GM23338 (cell line): ENCODE measurements at regions not wholly inside any gene's neighbourhood (a gene's known extent, or its start where the extent isn't known, plus 50 kb on each side); places are given as distances from the start of the nearest gene placed in this dataset.

Experiments
- ATAC-seq: fragments of 200-7000 bp; cut with Tn5 transposase; 3 replicates; pipeline ENCODE4 v1.9.1; 2020
- DNase-seq: peaks from one replicate; pipeline ENCODE4 v3.0.0-alpha.2; 2015; ENCODE audit warnings: low spot score
- H2AFZ ChIP-seq: fragments of 200-600 bp; sonication (generic); 2 replicates; pipeline ENCODE4 v1.8.0; 2016; ENCODE audit warnings: antibody characterized with exemption, mild to moderate bottlenecking, moderate library complexity
- H3F3A ChIP-seq: fragments of 200-600 bp; sonication (generic); replicated peaks from 2 replicates; pipeline ENCODE4 v1.8.0; 2017; ENCODE audit warnings: antibody characterized with exemption, mixed run types, low read depth
- H3K27ac ChIP-seq: fragments of 200-600 bp; sonication (generic); 2 replicates; pipeline ENCODE4 v1.6.1; 2016; ENCODE audit warnings: low read depth
- H3K27me3 ChIP-seq: fragments of 200-600 bp; sonication (generic); 2 replicates; pipeline ENCODE4 v1.8.0; 2016; ENCODE audit warnings: mild to moderate bottlenecking, mixed run types, moderate library complexity; ENCODE audit not compliant: insufficient read depth
- H3K36me3 ChIP-seq: fragments of 200-600 bp; sonication (generic); 2 replicates; pipeline ENCODE4 v1.8.0; 2016; ENCODE audit warnings: mild to moderate bottlenecking; ENCODE audit not compliant: insufficient read depth
- H3K4me1 ChIP-seq: fragments of 200-600 bp; sonication (generic); 2 replicates; pipeline ENCODE4 v1.8.0; 2016; ENCODE audit warnings: mild to moderate bottlenecking, moderate library complexity; ENCODE audit not compliant: insufficient read depth
- H3K4me2 ChIP-seq: fragments of 200-600 bp; sonication (generic); 2 replicates; pipeline ENCODE4 v1.7.1; 2017; ENCODE audit warnings: mixed run types
- H3K4me3 ChIP-seq: fragments of 200-600 bp; sonication (generic); 2 replicates; pipeline ENCODE4 v1.6.1; 2016; ENCODE audit warnings: mixed run types
- H3K79me2 ChIP-seq: fragments of 200-600 bp; sonication (generic); replicated peaks from 2 replicates; pipeline ENCODE4 v1.8.0; 2017; ENCODE audit warnings: mild to moderate bottlenecking; ENCODE audit not compliant: insufficient read depth
- H3K9me2 ChIP-seq: fragments of 200-600 bp; sonication (generic); 2 replicates; pipeline ENCODE4 v1.8.0; 2017; ENCODE audit not compliant: insufficient read depth
- H4K20me1 ChIP-seq: fragments of 200-600 bp; sonication (generic); replicated peaks from 2 replicates; pipeline ENCODE4 v1.8.0; 2017; ENCODE audit warnings: mild to moderate bottlenecking; ENCODE audit not compliant: insufficient read depth
- H3K27ac Mint-ChIP-seq: 2 replicates; pipeline ENCODE4 v1.8.0; 2020; ENCODE audit warnings: inconsistent platforms, mild to moderate bottlenecking, moderate library complexity, mixed read lengths
- H3K27me3 Mint-ChIP-seq: 3 replicates; pipeline ENCODE4 v1.8.0; 2022; ENCODE audit warnings: low read depth, mild to moderate bottlenecking, moderate library complexity, mixed read lengths, inconsistent platforms; ENCODE audit not compliant: insufficient read depth, poor library complexity
- H3K36me3 Mint-ChIP-seq: 3 replicates; pipeline ENCODE4 v1.8.0; 2021; ENCODE audit warnings: low read depth, mild to moderate bottlenecking, inconsistent platforms, moderate library complexity, mixed read lengths
- H3K4me1 Mint-ChIP-seq: 3 replicates; pipeline ENCODE4 v1.8.0; 2020; ENCODE audit warnings: mild to moderate bottlenecking, inconsistent platforms, mixed read lengths
- H3K4me3 Mint-ChIP-seq: 3 replicates; pipeline ENCODE4 v1.8.0; 2021; ENCODE audit warnings: moderate library complexity, mild to moderate bottlenecking, inconsistent platforms, mixed read lengths
- H3K9me3 Mint-ChIP-seq: 3 replicates; pipeline ENCODE4 v1.8.0; 2020; ENCODE audit warnings: moderate library complexity, mild to moderate bottlenecking, inconsistent platforms, mixed read lengths
- EZH2 ChIP-seq: fragments of 200-600 bp; sonication (generic); IDR thresholded peaks from one replicate; pipeline ENCODE4 v1.8.0; 2017; ENCODE audit warnings: antibody characterized with exemption, mild to moderate bottlenecking, low read depth; ENCODE audit not compliant: unreplicated experiment
- EZH2phosphoT487 ChIP-seq: fragments of 200-600 bp; sonication (generic); IDR thresholded peaks from one replicate; pipeline ENCODE4 v1.8.1; 2018; ENCODE audit warnings: antibody characterized with exemption; ENCODE audit not compliant: unreplicated experiment
- JUNB ChIP-seq: IDR thresholded peaks from one replicate; pipeline ENCODE4 v1.6.1; 2016; ENCODE audit warnings: antibody characterized with exemption; ENCODE audit not compliant: unreplicated experiment
- POLR2AphosphoS5 ChIP-seq: IDR thresholded peaks from 2 replicates; pipeline ENCODE4 v1.6.1; 2016; ENCODE audit warnings: antibody characterized with exemption, low read depth
- STAT1 ChIP-seq: IDR thresholded peaks from one replicate; pipeline ENCODE4 v1.6.1; 2016; ENCODE audit warnings: antibody characterized with exemption; ENCODE audit not compliant: unreplicated experiment
- ZNF114 ChIP-seq: fragments of 250-450 bp; sonication (Bioruptor Pico); IDR thresholded peaks from 2 replicates; pipeline ENCODE4 v1.5.0; 2020; ENCODE audit warnings: mild to moderate bottlenecking, moderate library complexity
- ZNF331 ChIP-seq: fragments of 250-450 bp; sonication (Bioruptor Pico); IDR thresholded peaks from 2 replicates; pipeline ENCODE4 v1.5.0; 2020; ENCODE audit warnings: low read depth, mild to moderate bottlenecking, moderate library complexity
- TF ChIP-seq, protein P1 (sequence below): IDR thresholded peaks from 2 replicates; pipeline ENCODE4 v1.6.1; 2016; ENCODE audit warnings: antibody characterized with exemption
- TF ChIP-seq, protein P2 (sequence below), 2 experiments: fragments of 200-600 bp in 1 of 2; sonication (generic) in 1 of 2; conservative IDR thresholded peaks; 2 replicates each; pipeline versions ENCODE4 v1.5.1 to v1.6.1; 2016 to 2017; ENCODE audit warnings: antibody characterized with exemption in 2 of 2, low read depth in 2 of 2, mild to moderate bottlenecking in 2 of 2, moderate library complexity in 1 of 2
- TF ChIP-seq, protein P3 (sequence below): IDR thresholded peaks from one replicate; pipeline ENCODE4 v1.6.1; 2018; ENCODE audit warnings: antibody characterized with exemption; ENCODE audit not compliant: unreplicated experiment

DNA sequence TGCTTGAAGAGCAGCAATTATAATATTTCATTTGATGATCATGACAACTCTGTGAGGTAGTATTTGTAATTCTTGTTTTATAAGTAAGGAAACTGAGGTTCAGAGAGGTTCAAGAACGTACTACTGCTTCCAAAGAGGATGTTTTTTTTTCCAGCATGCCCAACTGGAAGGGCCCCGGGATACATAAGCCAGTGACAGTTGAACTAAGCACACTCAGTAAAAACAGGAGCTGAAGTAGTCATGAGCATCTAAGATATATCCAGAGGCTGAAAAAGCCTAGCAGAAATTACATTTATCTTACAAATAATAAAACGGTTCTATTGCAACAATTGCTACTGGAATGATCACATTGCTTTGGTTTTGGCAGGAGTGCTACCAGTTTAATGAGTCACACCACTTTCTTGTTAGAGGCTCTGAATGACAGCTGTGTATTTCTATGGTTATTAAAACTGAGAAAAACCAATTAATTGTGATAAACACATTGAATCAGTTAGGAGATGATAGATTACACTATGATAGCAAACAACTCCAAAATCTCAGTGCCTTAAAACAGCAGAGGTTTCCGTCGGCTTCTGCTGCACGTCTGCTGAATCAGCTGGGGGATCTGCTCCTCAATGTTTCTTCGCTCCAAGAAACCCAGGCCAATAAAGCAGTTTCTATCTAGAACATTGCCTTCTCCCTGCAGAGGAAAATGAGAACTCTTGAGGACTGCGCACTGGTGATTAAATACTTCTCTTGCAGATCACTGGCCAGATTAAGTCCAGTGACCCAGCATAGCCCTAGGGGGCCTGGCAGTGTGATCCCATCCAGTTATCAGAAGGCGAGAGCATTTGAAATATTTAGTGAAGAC is 522.7 kb downstream of the PLPP3 start:
- no peaks in the 10 kb centered on the region for H3F3A ChIP-seq
- H3K27me3 ChIP-seq: no peaks in the 10 kb centered on the region
- no peak overlapping the region for H3K4me3 ChIP-seq
- no peak overlapping the region for H3K27ac ChIP-seq
- no peaks in the 10 kb centered on the region for H3K9me2 ChIP-seq
- H3K27me3 Mint-ChIP-seq: no peaks in the 10 kb centered on the region
- no peaks in the 10 kb centered on the region for H3K36me3 Mint-ChIP-seq
- peaks cover 5% of the 10 kb centered on the region for H3K4me1 Mint-ChIP-seq
- H3K4me2 ChIP-seq: no peak overlapping the region
- no peaks in the 10 kb centered on the region for H3K9me3 Mint-ChIP-seq
- TF ChIP-seq JUNB (no peak), STAT1 (no peak), EZH2phosphoT487 (no peak), EZH2 (no peak), ZNF114 (no peak), ZNF331 (CRISPR knock-in tag) (no peak), POLR2AphosphoS5 (no peak)
- TF ChIP-seq, protein P1, sequence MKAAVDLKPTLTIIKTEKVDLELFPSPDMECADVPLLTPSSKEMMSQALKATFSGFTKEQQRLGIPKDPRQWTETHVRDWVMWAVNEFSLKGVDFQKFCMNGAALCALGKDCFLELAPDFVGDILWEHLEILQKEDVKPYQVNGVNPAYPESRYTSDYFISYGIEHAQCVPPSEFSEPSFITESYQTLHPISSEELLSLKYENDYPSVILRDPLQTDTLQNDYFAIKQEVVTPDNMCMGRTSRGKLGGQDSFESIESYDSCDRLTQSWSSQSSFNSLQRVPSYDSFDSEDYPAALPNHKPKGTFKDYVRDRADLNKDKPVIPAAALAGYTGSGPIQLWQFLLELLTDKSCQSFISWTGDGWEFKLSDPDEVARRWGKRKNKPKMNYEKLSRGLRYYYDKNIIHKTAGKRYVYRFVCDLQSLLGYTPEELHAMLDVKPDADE: no peak
- TF ChIP-seq, protein P2, sequence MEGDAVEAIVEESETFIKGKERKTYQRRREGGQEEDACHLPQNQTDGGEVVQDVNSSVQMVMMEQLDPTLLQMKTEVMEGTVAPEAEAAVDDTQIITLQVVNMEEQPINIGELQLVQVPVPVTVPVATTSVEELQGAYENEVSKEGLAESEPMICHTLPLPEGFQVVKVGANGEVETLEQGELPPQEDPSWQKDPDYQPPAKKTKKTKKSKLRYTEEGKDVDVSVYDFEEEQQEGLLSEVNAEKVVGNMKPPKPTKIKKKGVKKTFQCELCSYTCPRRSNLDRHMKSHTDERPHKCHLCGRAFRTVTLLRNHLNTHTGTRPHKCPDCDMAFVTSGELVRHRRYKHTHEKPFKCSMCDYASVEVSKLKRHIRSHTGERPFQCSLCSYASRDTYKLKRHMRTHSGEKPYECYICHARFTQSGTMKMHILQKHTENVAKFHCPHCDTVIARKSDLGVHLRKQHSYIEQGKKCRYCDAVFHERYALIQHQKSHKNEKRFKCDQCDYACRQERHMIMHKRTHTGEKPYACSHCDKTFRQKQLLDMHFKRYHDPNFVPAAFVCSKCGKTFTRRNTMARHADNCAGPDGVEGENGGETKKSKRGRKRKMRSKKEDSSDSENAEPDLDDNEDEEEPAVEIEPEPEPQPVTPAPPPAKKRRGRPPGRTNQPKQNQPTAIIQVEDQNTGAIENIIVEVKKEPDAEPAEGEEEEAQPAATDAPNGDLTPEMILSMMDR (conservative IDR thresholded peaks at IDR 0.05; ENCODE audit: low read depth in 2 of 2): no peak
- H3K27ac Mint-ChIP-seq: no peak overlapping the region
- H4K20me1 ChIP-seq: no peaks in the 10 kb centered on the region
- ATAC-seq: no peak
- H3K4me3 Mint-ChIP-seq: no peak overlapping the region
- no peaks in the 10 kb centered on the region for H3K79me2 ChIP-seq
- no peaks in the 10 kb centered on the region for H3K4me1 ChIP-seq
- H3K36me3 ChIP-seq: no peaks in the 10 kb centered on the region
- no peak overlapping the region for H2AFZ ChIP-seq
- no peak for DNase-seq

DNA sequence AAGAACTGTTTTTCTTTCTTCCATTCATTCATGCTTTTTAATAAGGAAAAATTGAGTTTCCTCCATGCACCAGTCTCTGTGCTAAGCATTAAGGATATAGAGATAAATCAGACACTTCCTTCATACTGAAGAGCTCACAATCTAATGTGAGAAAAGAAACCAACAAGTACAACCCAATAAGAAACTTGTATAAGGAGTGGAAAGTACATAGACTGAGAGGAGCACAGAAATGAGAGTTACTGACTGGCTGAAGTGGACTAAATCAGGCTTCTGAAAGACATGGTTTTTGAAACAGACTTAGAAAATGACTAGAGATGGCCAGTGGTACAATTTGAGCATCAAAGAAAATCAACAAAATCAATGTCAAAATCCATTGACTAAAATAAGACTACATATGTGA is 524.4 kb downstream of the PLPP3 start:
- ATAC-seq (no peak), DNase-seq (no peak)
- peaks cover 4% of the 10 kb centered on the region for H3K4me1 Mint-ChIP-seq
- Histone ChIP-seq H3K79me2 (no peaks in the 10 kb centered on the region), H3F3A (no peaks in the 10 kb centered on the region), H3K36me3 (no peaks in the 10 kb centered on the region), H2AFZ (no peak overlapping the region), H3K4me3 (no peak overlapping the region), H3K4me2 (no peak overlapping the region), H4K20me1 (no peaks in the 10 kb centered on the region), H3K27me3 (no peaks in the 10 kb centered on the region), H3K4me1 (no peaks in the 10 kb centered on the region), H3K27ac (no peak overlapping the region), H3K9me2 (no peaks in the 10 kb centered on the region)
- peaks cover 5% of the 10 kb centered on the region; the same call in 1 of the 3 replicates for H3K9me3 Mint-ChIP-seq
- H3K36me3 Mint-ChIP-seq: no peaks in the 10 kb centered on the region
- H3K27me3 Mint-ChIP-seq: no peaks in the 10 kb centered on the region
- no peak overlapping the region for H3K4me3 Mint-ChIP-seq
- H3K27ac Mint-ChIP-seq: no peak overlapping the region
- no peak for TF ChIP-seq EZH2phosphoT487
- TF ChIP-seq STAT1: no peak
- TF ChIP-seq POLR2AphosphoS5: no peak
- TF ChIP-seq, protein P3, sequence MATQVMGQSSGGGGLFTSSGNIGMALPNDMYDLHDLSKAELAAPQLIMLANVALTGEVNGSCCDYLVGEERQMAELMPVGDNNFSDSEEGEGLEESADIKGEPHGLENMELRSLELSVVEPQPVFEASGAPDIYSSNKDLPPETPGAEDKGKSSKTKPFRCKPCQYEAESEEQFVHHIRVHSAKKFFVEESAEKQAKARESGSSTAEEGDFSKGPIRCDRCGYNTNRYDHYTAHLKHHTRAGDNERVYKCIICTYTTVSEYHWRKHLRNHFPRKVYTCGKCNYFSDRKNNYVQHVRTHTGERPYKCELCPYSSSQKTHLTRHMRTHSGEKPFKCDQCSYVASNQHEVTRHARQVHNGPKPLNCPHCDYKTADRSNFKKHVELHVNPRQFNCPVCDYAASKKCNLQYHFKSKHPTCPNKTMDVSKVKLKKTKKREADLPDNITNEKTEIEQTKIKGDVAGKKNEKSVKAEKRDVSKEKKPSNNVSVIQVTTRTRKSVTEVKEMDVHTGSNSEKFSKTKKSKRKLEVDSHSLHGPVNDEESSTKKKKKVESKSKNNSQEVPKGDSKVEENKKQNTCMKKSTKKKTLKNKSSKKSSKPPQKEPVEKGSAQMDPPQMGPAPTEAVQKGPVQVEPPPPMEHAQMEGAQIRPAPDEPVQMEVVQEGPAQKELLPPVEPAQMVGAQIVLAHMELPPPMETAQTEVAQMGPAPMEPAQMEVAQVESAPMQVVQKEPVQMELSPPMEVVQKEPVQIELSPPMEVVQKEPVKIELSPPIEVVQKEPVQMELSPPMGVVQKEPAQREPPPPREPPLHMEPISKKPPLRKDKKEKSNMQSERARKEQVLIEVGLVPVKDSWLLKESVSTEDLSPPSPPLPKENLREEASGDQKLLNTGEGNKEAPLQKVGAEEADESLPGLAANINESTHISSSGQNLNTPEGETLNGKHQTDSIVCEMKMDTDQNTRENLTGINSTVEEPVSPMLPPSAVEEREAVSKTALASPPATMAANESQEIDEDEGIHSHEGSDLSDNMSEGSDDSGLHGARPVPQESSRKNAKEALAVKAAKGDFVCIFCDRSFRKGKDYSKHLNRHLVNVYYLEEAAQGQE: no peak
- no peak for TF ChIP-seq JUNB
- TF ChIP-seq, protein P2 (conservative IDR thresholded peaks at IDR 0.05; ENCODE audit: low read depth in 2 of 2): no peak
- TF ChIP-seq ZNF331 (CRISPR knock-in tag): no peak
